ENCODE measurements at regions not wholly inside any gene's neighbourhood (a gene's known extent, or its start where the extent isn't known, plus 50 kb on each side); places are given as distances from the start of the nearest gene placed in this dataset.

DNA sequence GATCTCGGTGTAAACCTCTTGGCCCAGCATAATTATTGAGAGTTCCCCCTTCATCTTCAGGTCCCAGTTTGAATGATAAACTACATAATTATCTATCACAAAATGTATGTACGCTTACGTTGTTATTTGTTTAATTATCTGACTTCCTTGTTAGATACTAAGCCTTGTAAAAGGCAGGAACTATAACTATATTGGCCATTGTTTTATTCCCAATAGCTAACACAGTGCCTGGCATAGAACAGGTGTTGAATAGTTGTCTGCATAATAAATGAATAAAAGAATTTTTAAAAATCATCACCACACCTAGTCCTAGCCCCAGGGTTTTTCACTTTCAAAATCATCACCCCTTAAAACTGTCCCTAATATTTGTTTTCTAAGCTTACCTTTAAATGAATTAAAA is 207.9 kb downstream of the MREG start:
- no peak overlapping the region for H3K4me3 ChIP-seq (ENCODE audit: low read depth in 2 of 2, low read length in 1 of 2)
- 99% methylated on average over 3 of the region's 3 CpGs for WGBS (ENCODE audit: low lambda C conversion rate)
- no peaks in the 10 kb centered on the region for H3K9me2 ChIP-seq
- no peaks in the 10 kb centered on the region for H3K4me1 ChIP-seq (ENCODE audit: control insufficient read depth in 1 of 2, insufficient read depth in 2 of 2, low read depth in 1 of 2, low read length in 1 of 2)
- no peak for DNase-seq
- H3K27me3 ChIP-seq (ENCODE audit: insufficient read depth) = no peaks in the 10 kb centered on the region
- peaks cover 0 to 7% of the 10 kb centered on the region in 2 experiments for H3K36me3 ChIP-seq (replicated peaks in 1 of 2; ENCODE audit: control insufficient read depth in 1 of 2, insufficient read depth in 2 of 2, low read length in 1 of 2)
- TF ChIP-seq, protein P1, sequence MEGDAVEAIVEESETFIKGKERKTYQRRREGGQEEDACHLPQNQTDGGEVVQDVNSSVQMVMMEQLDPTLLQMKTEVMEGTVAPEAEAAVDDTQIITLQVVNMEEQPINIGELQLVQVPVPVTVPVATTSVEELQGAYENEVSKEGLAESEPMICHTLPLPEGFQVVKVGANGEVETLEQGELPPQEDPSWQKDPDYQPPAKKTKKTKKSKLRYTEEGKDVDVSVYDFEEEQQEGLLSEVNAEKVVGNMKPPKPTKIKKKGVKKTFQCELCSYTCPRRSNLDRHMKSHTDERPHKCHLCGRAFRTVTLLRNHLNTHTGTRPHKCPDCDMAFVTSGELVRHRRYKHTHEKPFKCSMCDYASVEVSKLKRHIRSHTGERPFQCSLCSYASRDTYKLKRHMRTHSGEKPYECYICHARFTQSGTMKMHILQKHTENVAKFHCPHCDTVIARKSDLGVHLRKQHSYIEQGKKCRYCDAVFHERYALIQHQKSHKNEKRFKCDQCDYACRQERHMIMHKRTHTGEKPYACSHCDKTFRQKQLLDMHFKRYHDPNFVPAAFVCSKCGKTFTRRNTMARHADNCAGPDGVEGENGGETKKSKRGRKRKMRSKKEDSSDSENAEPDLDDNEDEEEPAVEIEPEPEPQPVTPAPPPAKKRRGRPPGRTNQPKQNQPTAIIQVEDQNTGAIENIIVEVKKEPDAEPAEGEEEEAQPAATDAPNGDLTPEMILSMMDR (IDR thresholded peaks at IDR 0.05) = no peak
- TF ChIP-seq, protein P2, sequence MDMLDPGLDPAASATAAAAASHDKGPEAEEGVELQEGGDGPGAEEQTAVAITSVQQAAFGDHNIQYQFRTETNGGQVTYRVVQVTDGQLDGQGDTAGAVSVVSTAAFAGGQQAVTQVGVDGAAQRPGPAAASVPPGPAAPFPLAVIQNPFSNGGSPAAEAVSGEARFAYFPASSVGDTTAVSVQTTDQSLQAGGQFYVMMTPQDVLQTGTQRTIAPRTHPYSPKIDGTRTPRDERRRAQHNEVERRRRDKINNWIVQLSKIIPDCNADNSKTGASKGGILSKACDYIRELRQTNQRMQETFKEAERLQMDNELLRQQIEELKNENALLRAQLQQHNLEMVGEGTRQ (IDR thresholded peaks at IDR 0.05; ENCODE audit: borderline replicate concordance, low read depth, low read length) = no peak
- TF ChIP-seq, protein P3, sequence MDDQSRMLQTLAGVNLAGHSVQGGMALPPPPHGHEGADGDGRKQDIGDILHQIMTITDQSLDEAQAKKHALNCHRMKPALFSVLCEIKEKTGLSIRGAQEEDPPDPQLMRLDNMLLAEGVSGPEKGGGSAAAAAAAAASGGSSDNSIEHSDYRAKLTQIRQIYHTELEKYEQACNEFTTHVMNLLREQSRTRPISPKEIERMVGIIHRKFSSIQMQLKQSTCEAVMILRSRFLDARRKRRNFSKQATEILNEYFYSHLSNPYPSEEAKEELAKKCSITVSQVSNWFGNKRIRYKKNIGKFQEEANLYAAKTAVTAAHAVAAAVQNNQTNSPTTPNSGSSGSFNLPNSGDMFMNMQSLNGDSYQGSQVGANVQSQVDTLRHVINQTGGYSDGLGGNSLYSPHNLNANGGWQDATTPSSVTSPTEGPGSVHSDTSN (IDR thresholded peaks at IDR 0.05) = no peak
- TF ChIP-seq RCOR1 (IDR thresholded peaks at IDR 0.05; ENCODE audit: low read length) (no peak), SMC3 (IDR thresholded peaks at IDR 0.05; ENCODE audit: low read depth, low read length) (no peak), EZH2phosphoT487 (IDR thresholded peaks at IDR 0.05; ENCODE audit: borderline replicate concordance, low read depth) (no peak), YY1 (IDR thresholded peaks at IDR 0.05; ENCODE audit: low read depth) (no peak), CHD2 (IDR thresholded peaks at IDR 0.05; ENCODE audit: low read length, partially characterized antibody) (no peak), TAF1 (IDR thresholded peaks at IDR 0.05; ENCODE audit: borderline replicate concordance, low read depth, low read length) (no peak), RAD21 (IDR thresholded peaks at IDR 0.05; ENCODE audit: low read length) (no peak), GABPA (IDR thresholded peaks at IDR 0.05; ENCODE audit: low read depth) (no peak), JUND (IDR thresholded peaks at IDR 0.05) (no peak), TEAD4 (IDR thresholded peaks at IDR 0.05; ENCODE audit: borderline replicate concordance, insufficient read depth) (no peak), ELF1 (IDR thresholded peaks at IDR 0.05) (no peak), FOSL2 (IDR thresholded peaks at IDR 0.05; ENCODE audit: borderline replicate concordance, low read depth) (no peak), MXI1 (IDR thresholded peaks at IDR 0.05; ENCODE audit: low read depth, low read length) (no peak), MEF2A (IDR thresholded peaks at IDR 0.05; ENCODE audit: borderline replicate concordance, low read depth) (no peak)
- TF ChIP-seq, protein P4, sequence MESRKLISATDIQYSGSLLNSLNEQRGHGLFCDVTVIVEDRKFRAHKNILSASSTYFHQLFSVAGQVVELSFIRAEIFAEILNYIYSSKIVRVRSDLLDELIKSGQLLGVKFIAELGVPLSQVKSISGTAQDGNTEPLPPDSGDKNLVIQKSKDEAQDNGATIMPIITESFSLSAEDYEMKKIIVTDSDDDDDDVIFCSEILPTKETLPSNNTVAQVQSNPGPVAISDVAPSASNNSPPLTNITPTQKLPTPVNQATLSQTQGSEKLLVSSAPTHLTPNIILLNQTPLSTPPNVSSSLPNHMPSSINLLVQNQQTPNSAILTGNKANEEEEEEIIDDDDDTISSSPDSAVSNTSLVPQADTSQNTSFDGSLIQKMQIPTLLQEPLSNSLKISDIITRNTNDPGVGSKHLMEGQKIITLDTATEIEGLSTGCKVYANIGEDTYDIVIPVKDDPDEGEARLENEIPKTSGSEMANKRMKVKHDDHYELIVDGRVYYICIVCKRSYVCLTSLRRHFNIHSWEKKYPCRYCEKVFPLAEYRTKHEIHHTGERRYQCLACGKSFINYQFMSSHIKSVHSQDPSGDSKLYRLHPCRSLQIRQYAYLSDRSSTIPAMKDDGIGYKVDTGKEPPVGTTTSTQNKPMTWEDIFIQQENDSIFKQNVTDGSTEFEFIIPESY (IDR thresholded peaks at IDR 0.05; ENCODE audit: borderline replicate concordance, low read depth) = no peak
- TF ChIP-seq, protein P5, sequence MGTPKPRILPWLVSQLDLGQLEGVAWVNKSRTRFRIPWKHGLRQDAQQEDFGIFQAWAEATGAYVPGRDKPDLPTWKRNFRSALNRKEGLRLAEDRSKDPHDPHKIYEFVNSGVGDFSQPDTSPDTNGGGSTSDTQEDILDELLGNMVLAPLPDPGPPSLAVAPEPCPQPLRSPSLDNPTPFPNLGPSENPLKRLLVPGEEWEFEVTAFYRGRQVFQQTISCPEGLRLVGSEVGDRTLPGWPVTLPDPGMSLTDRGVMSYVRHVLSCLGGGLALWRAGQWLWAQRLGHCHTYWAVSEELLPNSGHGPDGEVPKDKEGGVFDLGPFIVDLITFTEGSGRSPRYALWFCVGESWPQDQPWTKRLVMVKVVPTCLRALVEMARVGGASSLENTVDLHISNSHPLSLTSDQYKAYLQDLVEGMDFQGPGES (IDR thresholded peaks at IDR 0.05; ENCODE audit: low read depth, low read length) = no peak
- TF ChIP-seq, protein P6, sequence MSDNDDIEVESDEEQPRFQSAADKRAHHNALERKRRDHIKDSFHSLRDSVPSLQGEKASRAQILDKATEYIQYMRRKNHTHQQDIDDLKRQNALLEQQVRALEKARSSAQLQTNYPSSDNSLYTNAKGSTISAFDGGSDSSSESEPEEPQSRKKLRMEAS (IDR thresholded peaks at IDR 0.05; ENCODE audit: low read depth) = no peak
- H3K9me3 ChIP-seq = peaks cover 17% of the 10 kb centered on the region; the same call in 1 of the 2 replicates
- no peak overlapping the region for H3K4me2 ChIP-seq
- H3F3A ChIP-seq (replicated peaks; ENCODE audit: insufficient read depth) = peaks cover 9% of the 10 kb centered on the region
- no peak overlapping the region for H3K27ac ChIP-seq (ENCODE audit: low read depth in 2 of 2, low read length in 1 of 2)
- CTCF ChIA-PET = interaction anchor here (1.6 kb wide), 1 partner anchor 19 kb away, joined by 3 read pairs; no protein-coding TSS in a partner anchor
- POLR2A ChIA-PET = no interaction called here
- H3K79me2 ChIP-seq (ENCODE audit: insufficient read depth) = no peaks in the 10 kb centered on the region
- H4K20me1 ChIP-seq (ENCODE audit: insufficient read depth) = no peaks in the 10 kb centered on the region
- H2AFZ ChIP-seq (ENCODE audit: low read depth) = no peak overlapping the region
- no peak overlapping the region for H3K9ac ChIP-seq

Data from SK-N-SH (cell line).